ENCODE measurements at regions not wholly inside any gene's neighbourhood (a gene's known extent, or its start where the extent isn't known, plus 50 kb on each side); places are given as distances from the start of the nearest gene placed in this dataset.
"Not testable (repeated sequence)": the region's sequence is repeated elsewhere in the genome, so short reads cannot be mapped to it uniquely, and the experiment has no call there.

DNA sequence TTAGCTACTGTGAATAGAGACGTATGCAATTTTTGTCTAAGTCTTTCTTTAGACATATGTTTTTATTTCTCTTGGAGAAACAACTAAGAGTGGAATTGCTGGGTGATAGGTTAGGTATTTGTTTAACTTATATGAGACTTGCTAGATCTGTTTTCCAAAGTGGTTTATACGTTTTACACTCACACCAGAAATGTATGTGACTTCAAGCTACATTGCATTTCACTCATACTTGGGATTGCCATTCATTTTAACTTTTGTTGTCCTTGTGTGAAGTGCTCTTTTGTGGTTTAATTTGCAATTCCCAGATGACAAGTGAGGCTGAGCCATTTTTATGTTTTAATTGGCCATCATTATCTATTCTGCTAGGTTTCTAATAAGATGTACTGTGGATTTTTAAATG, 817.2 kb downstream of the GLUD2 start:
- DNase-seq (ENCODE audit: low spot score) = no peak

GRCh38 chrX:121869876-121870477, 822.6 kb downstream of the GLUD2 start:
- DNase-seq (ENCODE audit: low spot score) = no peak

GRCh38 chrX:121871122-121871521, 823.7 kb downstream of the GLUD2 start:
- DNase-seq (ENCODE audit: low spot score) = no peak

- DNase-seq (ENCODE audit: low spot score) = no peak
Measured at GRCh38 chrX:121876305-121876704, 828.9 kb downstream of the GLUD2 start.

- DNase-seq (ENCODE audit: low spot score) = not testable (repeated sequence)
Measured at GRCh38 chrX:121877337-121877736, 829.9 kb downstream of the GLUD2 start.

DNA sequence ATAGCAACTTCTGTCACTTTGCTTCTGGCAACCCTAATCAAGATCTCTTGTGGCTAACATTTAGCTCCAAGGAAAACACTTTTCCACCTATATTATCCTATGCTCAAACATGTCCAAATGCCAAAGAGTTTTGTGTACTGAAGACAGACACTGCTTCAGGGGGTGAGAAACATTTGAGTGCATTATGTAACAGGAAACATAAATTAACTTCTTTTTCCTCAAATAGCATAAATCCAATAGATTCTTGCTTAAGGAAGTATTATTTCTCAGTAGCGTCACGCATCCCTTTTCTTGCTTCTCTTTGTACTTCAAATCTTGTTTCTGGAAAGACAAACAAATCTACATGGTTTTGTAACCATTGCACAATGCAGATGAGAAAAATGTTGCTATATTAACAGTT, 839.1 kb downstream of the GLUD2 start:
- no peak for DNase-seq (ENCODE audit: low spot score)

- no peak for DNase-seq (ENCODE audit: low spot score)
Measured at GRCh38 chrX:121894756-121895155, 847.3 kb downstream of the GLUD2 start.

- no peak for DNase-seq (ENCODE audit: low spot score)
Measured at GRCh38 chrX:121902463-121902862, 855.1 kb downstream of the GLUD2 start.

- DNase-seq (ENCODE audit: low spot score) = no peak
Measured at GRCh38 chrX:121903961-121904360, 856.6 kb downstream of the GLUD2 start.

DNA sequence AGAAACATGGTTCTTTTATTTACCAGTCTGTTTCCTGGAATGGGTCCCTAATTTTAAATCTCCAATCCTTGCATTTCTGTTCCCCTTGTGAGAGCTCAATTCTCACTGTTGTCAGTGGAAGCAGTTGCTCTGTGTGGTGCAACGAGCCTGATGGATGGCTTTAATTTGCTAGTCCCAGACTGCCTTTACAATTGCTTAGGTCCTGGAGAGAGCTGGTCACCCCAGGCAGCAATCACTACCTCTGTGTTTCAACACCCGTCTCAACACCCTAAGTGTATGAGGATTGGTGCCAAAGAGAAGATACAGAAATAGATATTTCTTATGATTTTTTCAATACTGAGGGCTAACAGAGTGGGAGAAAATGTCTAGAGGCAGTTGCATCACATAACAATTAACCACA, 873.8 kb downstream of the GLUD2 start:
- DNase-seq (ENCODE audit: low spot score) = no peak

DNA sequence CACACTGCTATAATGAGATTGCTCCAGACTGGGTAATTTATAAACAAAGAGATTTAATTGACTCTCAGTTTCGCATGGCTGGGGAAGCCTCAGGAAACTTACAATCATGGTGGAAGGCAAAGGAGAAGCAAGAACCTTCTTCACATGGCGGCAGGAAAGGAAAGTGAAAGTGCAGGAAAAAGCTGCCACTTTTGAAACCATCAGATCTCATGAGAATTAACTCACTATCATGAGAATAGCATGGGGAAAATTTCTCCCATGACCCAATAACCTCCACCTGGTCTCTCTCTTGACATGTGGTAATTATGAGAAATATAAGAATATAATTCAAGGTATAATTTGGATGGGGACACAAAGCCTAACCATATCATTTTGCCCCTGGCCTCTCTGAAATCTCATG, 884.2 kb downstream of the GLUD2 start:
- DNase-seq (ENCODE audit: low spot score) = no peak

DNA sequence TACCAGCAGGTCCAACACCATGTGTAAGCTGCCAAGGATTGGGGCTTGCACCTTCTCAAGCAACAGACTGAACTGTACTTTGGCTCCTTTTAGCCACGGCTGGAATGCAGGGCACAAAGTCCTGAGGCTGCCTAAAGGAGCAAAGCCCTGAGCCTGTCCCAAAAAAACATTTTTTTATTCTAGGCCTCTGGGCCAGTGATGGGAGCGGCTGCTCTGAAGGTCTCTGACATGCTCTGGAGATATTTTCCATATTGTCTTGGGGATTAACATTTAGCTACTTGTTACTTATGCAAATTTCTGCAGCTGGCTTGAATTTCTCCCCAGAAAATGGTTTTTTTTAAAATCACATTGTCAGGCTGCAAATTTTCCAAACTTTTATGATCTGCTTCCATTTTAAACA, 885.3 kb downstream of the GLUD2 start:
- DNase-seq (ENCODE audit: low spot score) = no peak

DNA sequence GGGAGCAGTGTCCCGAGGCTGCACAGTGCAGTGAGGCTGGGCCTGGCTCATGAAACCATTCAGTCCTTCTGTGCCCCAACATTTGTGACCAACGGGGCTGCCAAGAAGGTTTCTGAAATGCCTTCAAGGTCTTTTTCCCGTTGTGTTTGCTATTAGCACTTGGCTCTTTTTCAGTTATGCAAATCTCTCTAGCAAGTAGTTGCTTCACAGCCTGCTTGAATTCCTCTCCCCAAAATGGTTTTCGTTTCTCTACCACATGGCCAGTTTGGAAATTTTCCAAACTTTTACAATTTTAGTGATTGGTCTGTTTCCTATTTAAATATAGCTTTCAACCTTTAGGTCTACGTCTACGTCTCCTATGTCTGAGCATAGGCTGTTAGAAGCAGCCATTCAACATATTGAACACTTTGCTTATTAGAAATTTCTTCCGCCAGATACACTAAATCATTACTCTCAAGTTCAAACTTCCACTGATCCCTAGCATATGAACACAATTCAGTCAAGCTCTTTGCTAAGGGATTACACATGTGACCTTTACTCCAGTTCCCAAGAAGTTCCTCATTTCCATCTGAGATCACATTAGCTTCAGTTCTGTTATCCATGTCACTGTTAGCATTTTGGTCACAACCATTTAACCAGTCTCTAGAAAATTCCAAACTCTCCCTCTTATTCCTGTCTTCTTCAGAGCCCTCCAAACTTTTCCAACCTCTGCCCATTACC, 901.8 kb downstream of the GLUD2 start:
- DNase-seq (ENCODE audit: low spot score) = no peak

DNA sequence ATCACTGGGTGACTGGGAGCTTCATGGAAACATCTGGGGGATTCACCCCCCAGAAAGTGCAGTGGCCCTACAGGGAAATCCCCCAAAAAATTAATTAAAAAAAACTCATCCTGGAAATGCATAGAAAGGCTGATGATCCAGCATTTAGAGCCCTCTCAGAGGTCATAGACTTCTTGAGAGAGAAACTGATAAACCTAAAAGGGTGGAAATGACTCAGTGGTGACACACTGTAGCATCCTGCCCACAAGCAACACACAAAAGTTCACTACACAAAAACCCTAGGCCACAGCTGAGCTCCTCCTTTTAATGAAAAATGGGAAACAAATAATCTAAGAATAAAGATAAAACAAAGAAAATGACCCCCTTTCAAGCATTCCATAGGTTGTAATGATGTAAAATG, 911.5 kb downstream of the GLUD2 start:
- peak; percentile 36 for DNase-seq (ENCODE audit: low spot score)

DNA sequence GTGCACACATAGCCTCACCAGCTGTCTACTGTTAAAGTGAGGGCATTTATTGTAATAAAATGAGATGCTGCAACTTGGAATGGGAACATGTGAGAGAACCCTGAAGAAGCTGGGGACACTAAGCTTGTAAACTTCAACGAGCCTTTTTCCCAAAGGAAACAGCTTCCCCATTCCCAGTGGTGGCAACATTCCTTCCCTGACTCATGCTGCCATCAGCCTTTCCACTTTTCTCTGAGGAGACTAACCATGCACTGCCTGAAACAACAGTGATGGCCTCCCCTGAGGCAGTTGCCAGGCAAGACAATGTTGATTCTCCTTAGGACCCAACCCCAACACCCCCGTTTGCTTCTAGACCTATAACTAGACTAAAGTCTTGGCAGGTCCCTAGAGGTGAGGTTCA, 928.3 kb downstream of the GLUD2 start:
- DNase-seq (ENCODE audit: low spot score) = no peak

- no peak for DNase-seq (ENCODE audit: low spot score)
Measured at GRCh38 chrX:121987163-121987562, 939.8 kb downstream of the GLUD2 start.

DNA sequence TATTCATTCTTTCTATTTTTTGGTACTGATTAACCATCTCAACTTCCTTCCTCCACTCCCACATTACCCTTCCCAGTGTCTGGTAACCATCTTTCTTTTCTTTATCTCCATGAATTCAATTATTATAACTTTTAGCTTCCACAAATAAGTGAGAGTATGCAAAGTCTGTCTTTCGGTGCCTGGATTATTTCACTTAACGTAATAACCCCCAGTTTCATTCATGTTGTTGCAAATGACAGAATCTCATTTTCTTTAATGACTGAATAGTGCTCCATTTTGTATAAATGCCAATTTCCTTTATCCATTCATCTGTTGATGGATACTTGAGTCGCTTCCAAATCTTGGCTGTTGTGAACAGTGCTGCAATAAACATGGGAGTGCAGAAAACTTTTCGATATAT, 940.4 kb downstream of the GLUD2 start:
- DNase-seq (ENCODE audit: low spot score) = no peak

DNA sequence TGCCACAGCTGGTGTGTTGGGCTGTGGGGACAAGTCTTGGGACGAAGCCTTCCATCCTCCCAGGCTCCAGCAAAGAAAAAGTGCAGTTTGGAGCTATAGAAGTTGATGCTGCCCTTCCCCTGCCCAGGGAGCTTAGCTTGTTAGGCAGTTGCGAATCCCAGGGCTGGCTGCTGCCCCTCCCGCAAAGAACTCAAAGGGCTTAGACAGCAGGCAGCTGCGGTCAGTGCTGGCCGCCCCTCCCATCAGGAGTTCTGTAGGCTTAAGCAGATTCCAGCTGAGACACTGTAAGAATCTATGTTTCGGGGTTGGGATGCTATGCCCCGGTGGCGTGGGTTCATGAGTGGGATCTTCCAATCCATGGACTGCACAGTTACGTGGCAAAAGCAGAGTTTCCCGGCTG, 956.7 kb downstream of the GLUD2 start:
- DNase-seq (ENCODE audit: low spot score) = no peak

DNA sequence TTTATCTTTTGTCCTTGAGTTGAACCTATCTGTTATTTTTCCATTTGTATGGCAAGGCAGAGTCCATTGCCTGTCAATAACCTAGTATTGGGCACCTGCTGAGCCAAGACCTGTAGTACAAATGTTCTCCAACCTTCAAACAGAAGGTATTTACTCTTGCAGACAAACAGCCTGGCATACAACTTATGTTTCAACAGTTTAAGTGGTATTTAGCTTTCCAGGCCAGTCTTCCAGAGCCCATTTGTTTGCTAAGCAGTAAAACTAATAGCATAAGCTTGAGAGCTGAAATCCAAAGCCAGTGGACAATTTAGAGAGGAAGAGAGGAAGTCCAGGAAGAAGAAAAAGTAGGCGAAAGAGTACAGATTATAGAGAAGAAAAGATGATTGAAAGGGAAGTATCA, 979.3 kb downstream of the GLUD2 start:
- no peak for DNase-seq (ENCODE audit: low spot score)

DNA sequence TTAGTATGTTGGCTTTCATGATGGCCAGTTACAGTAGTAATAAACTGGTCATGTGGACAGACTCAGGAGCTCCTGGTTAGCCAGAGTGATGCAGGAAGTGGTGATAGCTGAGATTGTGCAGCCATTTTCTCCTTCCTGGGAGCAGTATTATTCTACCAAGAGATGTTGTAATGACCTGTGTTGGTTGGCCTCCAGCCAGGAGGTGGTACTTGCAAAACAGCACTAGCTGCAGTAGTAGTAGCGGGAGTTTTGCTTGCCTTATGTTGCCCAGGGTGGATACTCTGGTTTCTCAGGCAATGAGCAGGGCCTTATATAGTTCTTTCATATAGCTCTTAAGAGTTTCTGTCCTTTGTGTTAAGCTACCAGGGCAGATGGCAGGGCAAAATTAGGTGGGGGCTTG, 998.8 kb downstream of the GLUD2 start:
- DNase-seq (ENCODE audit: low spot score) = no peak

DNA sequence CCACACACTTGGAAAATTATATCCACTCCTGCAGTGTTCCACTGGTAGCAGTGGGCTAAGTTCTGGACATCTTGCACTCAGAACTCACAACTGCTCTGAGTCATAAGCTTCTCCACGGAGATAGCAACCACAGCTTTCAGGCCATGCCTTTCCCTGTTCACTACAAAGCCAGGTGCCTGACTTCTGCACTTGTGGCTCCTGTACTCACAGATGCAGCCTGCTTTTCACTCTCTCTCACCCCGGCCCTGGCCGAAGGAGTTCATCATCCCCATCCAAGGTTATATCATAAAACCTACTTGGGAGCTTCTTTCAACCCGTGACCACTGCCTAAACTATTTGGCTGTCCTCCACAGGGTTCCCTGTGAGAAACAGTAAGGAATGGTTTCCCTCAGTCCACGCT, 999.4 kb downstream of the GLUD2 start:
- no peak for DNase-seq (ENCODE audit: low spot score)

DNA sequence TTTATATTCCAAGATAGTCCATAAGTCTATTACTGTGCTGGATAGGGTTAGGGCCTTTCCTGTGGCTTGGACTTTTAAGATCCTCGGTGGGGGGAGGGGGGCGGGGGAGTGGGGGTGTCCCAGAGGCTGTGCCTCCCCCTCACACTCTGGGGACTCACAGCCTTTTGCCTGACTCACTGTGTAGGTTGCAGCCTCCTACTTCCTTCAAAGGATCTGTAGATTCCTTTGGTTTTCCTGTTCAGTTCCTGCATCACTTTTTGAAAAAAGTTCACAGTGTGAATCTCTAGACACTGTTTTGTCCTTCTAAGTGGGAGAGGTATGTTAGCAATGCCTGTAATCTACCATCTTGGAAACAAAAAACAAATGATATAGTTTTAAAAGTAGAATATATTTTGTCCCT, 999.9 kb downstream of the GLUD2 start:
- no peak for DNase-seq (ENCODE audit: low spot score)

GRCh38 chrX:122055460-122055859, 1008.0 kb downstream of the GLUD2 start:
- DNase-seq (ENCODE audit: low spot score) = no peak

Measured in RKO (cell line).